Heart right ventricle (tissue), 16 donors: ENCODE measurements at regions not wholly inside any gene's neighbourhood (a gene's known extent, or its start where the extent isn't known, plus 50 kb on each side); places are given as distances from the start of the nearest gene placed in this dataset.
"Not testable (repeated sequence)": the region's sequence is repeated elsewhere in the genome, so short reads cannot be mapped to it uniquely, and the experiment has no call there.

ENCODE experiments used
- ATAC-seq, 8 donors: fragments of 200-7000 bp; cut with Tn5 transposase; one replicate each; pipeline ENCODE4 v1.9.1; 2020; ENCODE audit warnings: mild to moderate bottlenecking in 8 of 8, moderate library complexity in 8 of 8, moderate number of reproducible peaks in 1 of 8
- DNase-seq, 2 donors: peaks; one replicate each; pipeline ENCODE4 v3.0.0-alpha.2; 2020
- H3K27ac ChIP-seq, 10 donors: fragments of 200-600 bp; sonication (generic) in 2 of 10; one replicate each; pipeline versions ENCODE4 v1.5.0 to v1.8.0; 2020 to 2022; ENCODE audit warnings: mild to moderate bottlenecking in 3 of 10
- H3K27me3 ChIP-seq, 7 donors: fragments of 200-600 bp; one replicate each; pipeline ENCODE4 v1.8.0; 2021 to 2022; ENCODE audit warnings: mild to moderate bottlenecking in 2 of 7
- H3K36me3 ChIP-seq, 9 donors: fragments of 200-600 bp; sonication (generic) in 1 of 9; one replicate each; pipeline versions ENCODE4 v1.5.0 to v1.8.0; 2020 to 2022; ENCODE audit warnings: mild to moderate bottlenecking in 2 of 9
- H3K4me1 ChIP-seq, 9 donors: fragments of 200-600 bp; sonication (generic) in 1 of 9; one replicate each; pipeline versions ENCODE4 v1.5.0 to v1.8.0; 2020 to 2022; ENCODE audit warnings: mild to moderate bottlenecking in 4 of 9
- H3K4me3 ChIP-seq, 10 donors: fragments of 200-600 bp; sonication (generic) in 2 of 10; one replicate each; pipeline versions ENCODE4 v1.5.0 to v1.8.0; 2020 to 2022; ENCODE audit warnings: mild to moderate bottlenecking in 7 of 10, moderate library complexity in 2 of 10
- H3K9me3 ChIP-seq, 11 donors: fragments of 200-600 bp in 10 of 11; sonication (generic) in 2 of 11; one replicate each; pipeline versions ENCODE4 v1.5.0 to v1.8.0; 2013 to 2022; ENCODE audit warnings: mild to moderate bottlenecking in 2 of 11, control low read depth in 1 of 11, moderate library complexity in 1 of 11
- WGBS, 2 donors: extraction: QIAGEN DNeasy Blood & Tissue Kit; methylation state at CpG; one replicate each; pipeline ENCODE4 v1.1.7; 2013; ENCODE audit warnings: inconsistent platforms in 1 of 2; 5-methylcytosine and 5-hydroxymethylcytosine counted together
- intact Hi-C, 10 donors: fragments of 100-400 bp; cut with DNase I; formaldehyde crosslinking; loops; one replicate each; pipeline versions ENCODE4 v1.11.1 to v1.14.2; 2022
- TF ChIP-seq, protein P1 (sequence below), 9 donors: fragments of 200-600 bp; sonication (generic) in 2 of 9; IDR thresholded peaks; one replicate each; pipeline versions ENCODE4 v1.5.0 to v1.8.0; 2021 to 2022; ENCODE audit warnings: antibody characterized with exemption in 9 of 9, mild to moderate bottlenecking in 5 of 9, moderate library complexity in 1 of 9
- donor health status: Arrhythmogenic right ventricular cardiomyopathy.
- donor health status: ischemic (EF 13 %, LVEDD 7.1; RV severe dilation, severe dysfunction).
- donor health status: healthy with polysubstance abuse.
- donor health status: DM: no; HTN: yes; CAD: no.
- donor health status: DM: no; HTN: no; CAD: no.
- donor health status: ischemic (EF 25% LVEDD 6.9; RV normal size, moderate dysfunction).
- donor health status: ischemic (EF 25% LVEDD 5.7; RV mildly dilated, moderate dysfunction).
- donor health status: healthy.
- donor health status: DM: yes; HTN: yes; CAD: no.
- donor health status: Ischemic cardiomyopathy.
- donor health status: ischemic (EF 35%, LVEDD 5.7; RV mildly dilated, moderate dysfunction).
- donor health status: nonischemic (EF 11% LVEDD 7.7; RV severe dilation, severe dysfunction).
- donor health status: DM: yes; HTN: yes; CAD: no.
- donor health status: PGD.
- donor health status: ischemic (EF 29% LVEDD 5.4; RV normal size, mild dysfunction).
- donor health status: nonischemic (EF 23%, LVEDD 6.1; RV moderate dilation, normal function).

GRCh38 chr22:46045459-46046298, 68.7 kb upstream of the WNT7B start:
- WGBS, 2 donors: 31 to 37% methylated on average over 12 of the region's 12 CpGs
- peak overlapping the region; percentile 46 to 77 (median 64) for H3K4me3 ChIP-seq
- intact Hi-C loops: no loop called here
- peaks cover 0 to 16% (median 0%) of the 10 kb centered on the region in 9 donors for H3K36me3 ChIP-seq
- peaks cover 18 to 90% (median 73%) of the 10 kb centered on the region in 9 donors for H3K4me1 ChIP-seq
- DNase-seq: no peak
- H3K27me3 ChIP-seq: no peaks in the 10 kb centered on the region
- peak overlapping the region; percentile 91 to 100 (median 96) for H3K27ac ChIP-seq
- H3K9me3 ChIP-seq: no peaks in the 10 kb centered on the region
- TF ChIP-seq, protein P1, sequence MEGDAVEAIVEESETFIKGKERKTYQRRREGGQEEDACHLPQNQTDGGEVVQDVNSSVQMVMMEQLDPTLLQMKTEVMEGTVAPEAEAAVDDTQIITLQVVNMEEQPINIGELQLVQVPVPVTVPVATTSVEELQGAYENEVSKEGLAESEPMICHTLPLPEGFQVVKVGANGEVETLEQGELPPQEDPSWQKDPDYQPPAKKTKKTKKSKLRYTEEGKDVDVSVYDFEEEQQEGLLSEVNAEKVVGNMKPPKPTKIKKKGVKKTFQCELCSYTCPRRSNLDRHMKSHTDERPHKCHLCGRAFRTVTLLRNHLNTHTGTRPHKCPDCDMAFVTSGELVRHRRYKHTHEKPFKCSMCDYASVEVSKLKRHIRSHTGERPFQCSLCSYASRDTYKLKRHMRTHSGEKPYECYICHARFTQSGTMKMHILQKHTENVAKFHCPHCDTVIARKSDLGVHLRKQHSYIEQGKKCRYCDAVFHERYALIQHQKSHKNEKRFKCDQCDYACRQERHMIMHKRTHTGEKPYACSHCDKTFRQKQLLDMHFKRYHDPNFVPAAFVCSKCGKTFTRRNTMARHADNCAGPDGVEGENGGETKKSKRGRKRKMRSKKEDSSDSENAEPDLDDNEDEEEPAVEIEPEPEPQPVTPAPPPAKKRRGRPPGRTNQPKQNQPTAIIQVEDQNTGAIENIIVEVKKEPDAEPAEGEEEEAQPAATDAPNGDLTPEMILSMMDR (IDR thresholded peaks at IDR 0.05): no peak
- ATAC-seq: peak; percentile 24 to 82 (median 62)

- Histone ChIP-seq H3K27ac (peak overlapping the region; percentile 91 to 100 (median 96)), H3K9me3 (no peaks in the 10 kb centered on the region), H3K4me1 (peaks cover 18 to 93% (median 73%) of the 10 kb centered on the region in 9 donors), H3K36me3 (peaks cover 0 to 16% (median 0%) of the 10 kb centered on the region in 9 donors), H3K4me3 (peak overlapping the region in 8 of 10 donors; percentile 57 to 77 (median 64)), H3K27me3 (no peaks in the 10 kb centered on the region)
- no peak for ATAC-seq
- WGBS, 2 donors: 70 to 76% methylated on average over 5 of the region's 5 CpGs
- TF ChIP-seq, protein P1 (IDR thresholded peaks at IDR 0.05): no peak
- DNase-seq: no peak
- intact Hi-C loops: no loop called here
These were observed 69.3 kb upstream of the WNT7B start for GRCh38 chr22:46046299-46046685.

GRCh38 chr22:46047226-46047625, 70.3 kb upstream of the WNT7B start:
- no peaks in the 10 kb centered on the region for H3K9me3 ChIP-seq
- TF ChIP-seq, protein P1 (IDR thresholded peaks at IDR 0.05): no peak
- H3K4me3 ChIP-seq: no peak overlapping the region
- intact Hi-C loops: no loop called here
- WGBS, 2 donors: 89% methylated on average over 13 of the region's 13 CpGs
- H3K4me1 ChIP-seq: peaks cover 22 to 94% (median 75%) of the 10 kb centered on the region in 9 donors
- no peak for ATAC-seq
- no peaks in the 10 kb centered on the region for H3K27me3 ChIP-seq
- no peak for DNase-seq
- peak overlapping the region in 9 of 10 donors; percentile 41 to 100 (median 96) for H3K27ac ChIP-seq
- peaks cover 0 to 16% (median 0%) of the 10 kb centered on the region in 9 donors for H3K36me3 ChIP-seq

DNA sequence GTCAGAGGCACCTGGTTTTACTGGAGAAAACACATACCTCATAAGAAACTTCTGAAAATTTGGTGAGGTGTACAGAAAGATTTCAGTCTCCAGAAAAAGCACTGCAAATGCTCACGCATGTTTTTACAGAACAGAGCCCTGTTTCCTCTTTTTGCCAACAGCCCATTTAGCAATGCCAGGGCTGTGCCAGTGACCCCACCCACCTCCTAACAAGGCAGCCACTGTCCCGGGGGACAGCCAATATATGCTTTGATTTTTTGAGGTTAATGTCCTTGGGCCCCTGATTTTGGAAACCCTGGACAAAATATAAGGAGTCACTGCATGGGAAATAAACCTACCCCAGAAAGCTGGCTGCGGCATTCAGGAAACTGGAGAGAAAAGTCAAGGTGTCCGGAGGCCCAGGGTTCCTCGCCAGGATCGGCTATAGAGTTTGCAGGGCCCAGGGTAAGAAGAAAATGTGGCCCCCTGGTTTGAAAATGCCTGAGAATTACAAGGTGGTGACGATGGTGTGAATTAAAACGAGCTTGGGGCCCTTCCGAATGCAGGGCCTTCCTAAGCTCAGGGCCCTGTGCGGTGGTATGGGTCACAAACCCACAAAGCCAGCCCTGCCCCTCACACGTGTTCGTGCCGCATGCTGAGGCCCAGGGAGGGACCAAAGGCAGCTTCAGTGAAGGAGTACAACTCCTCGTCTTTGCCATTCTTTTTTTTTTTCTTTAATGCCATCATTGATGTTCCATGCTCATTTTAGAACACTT, 71.1 kb upstream of the WNT7B start:
- Histone ChIP-seq H3K4me1 (peaks cover 28 to 94% (median 76%) of the 10 kb centered on the region in 9 donors), H3K9me3 (no peaks in the 10 kb centered on the region), H3K4me3 (peak overlapping the region in 1 of 10 donors; percentile 4), H3K27me3 (no peaks in the 10 kb centered on the region), H3K27ac (peak overlapping the region in 9 of 10 donors; percentile 41 to 100 (median 96)), H3K36me3 (peaks cover 0 to 16% (median 0%) of the 10 kb centered on the region in 9 donors)
- WGBS, 2 donors: 59 to 77% methylated on average over 14 of the region's 14 CpGs
- TF ChIP-seq, protein P1 (IDR thresholded peaks at IDR 0.05): no peak
- intact Hi-C loops: no loop called here
- DNase-seq: no peak
- no peak for ATAC-seq

DNA sequence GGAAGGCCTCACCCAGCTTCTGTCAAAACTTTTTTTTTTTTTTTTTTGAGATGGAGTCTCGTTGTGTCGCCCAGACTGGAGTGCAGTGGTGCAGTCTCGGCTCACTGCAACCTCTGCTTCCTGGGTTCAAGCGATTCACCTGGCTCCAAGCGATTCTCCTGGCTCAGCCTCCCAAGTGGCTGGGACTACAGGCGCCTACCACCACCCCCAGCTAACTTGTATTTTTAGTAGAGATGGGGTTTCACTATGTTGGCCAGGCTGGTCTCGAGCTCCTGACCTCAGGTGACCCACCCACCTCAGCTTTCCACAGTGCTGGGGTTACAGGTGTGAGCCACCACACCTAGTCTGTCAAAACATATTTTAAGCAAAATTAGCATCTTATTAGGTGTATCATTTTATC, 71.7 kb upstream of the WNT7B start:
- DNase-seq, intact Hi-C loops, H3K4me3 ChIP-seq, ATAC-seq, H3K27me3 ChIP-seq, H3K9me3 ChIP-seq: not testable (repeated sequence)
- WGBS, 2 donors: 77 to 90% methylated on average over 7 of the region's 7 CpGs
- peak overlapping the region in 7 of 10 donors; percentile 57 to 100 (median 98) for H3K27ac ChIP-seq
- peaks cover 26 to 90% (median 74%) of the 10 kb centered on the region in 9 donors for H3K4me1 ChIP-seq
- peaks cover 0 to 16% (median 0%) of the 10 kb centered on the region in 9 donors for H3K36me3 ChIP-seq
